ENCODE measurements at regions not wholly inside any gene's neighbourhood (a gene's known extent, or its start where the extent isn't known, plus 50 kb on each side); places are given as distances from the start of the nearest gene placed in this dataset.

- DNase-seq: no peak
Observed at GRCh38 chr19:29093553-29093908, 119.4 kb downstream of the UQCRFS1 start.

GRCh38 chr19:29092712-29093552 is 120.0 kb downstream of the UQCRFS1 start:
- DNase-seq: no peak

DNA sequence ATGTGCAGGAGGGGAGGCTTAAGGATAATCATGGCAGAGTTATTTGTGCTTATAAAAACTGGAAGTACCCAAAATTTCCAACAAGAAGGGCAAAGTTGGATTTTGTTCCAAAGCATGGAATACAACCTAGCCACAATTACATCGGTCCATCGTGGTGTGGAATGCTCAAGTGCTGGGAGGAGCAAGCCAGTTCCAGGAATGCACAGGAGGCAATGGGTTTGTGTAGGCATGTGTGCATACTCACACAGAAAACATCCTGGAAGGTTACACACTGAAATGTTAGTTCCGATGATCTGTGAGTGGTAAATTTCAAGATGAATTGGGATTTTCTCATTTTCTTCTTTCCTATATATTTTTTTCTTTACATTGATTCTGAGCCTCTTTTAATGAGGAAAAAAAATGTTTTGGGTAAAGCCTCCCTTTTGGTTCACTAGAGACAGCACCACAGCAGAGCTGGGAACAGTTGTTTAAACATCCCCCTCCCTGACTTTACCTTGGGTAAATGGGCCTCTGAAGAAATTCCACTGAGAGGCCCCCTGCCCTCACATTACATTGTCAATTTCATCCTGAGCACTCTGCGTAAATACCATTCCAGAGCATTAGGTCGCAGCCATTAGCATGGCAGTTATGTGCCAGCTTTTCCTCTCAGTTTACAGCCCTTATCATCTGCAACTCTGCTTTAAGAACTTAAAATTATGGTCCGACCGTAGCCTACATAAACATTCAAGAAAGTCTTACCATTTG is 122.0 kb downstream of the UQCRFS1 start:
- DNase-seq: no peak

DNA sequence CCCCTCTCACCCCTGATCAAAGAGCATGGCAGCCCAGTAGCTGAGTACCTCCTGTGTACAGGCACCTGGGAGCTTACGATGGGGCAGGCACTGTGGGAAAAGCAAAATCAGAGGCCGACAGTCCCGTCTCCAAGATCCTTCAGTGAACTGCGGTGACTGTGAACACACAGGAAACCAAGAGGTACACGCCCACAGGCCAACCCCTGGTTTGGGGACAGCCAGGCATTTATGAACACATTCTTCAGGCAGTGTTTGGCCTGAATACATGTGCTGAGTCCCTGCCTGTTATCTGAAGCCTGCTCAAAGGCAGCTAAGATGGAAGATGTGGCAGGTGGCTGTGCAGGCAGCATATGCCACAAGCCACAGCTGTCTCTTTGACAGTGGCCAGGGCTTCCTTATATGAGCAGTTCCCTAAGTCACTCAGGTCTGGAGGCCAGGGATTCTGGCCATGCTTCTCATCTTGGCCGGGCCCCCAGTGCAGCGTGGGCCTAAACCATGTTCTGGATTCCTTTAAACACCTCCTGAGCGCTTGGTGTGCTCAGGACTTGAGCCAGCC is 123.6 kb downstream of the UQCRFS1 start:
- no peak for DNase-seq

DNA sequence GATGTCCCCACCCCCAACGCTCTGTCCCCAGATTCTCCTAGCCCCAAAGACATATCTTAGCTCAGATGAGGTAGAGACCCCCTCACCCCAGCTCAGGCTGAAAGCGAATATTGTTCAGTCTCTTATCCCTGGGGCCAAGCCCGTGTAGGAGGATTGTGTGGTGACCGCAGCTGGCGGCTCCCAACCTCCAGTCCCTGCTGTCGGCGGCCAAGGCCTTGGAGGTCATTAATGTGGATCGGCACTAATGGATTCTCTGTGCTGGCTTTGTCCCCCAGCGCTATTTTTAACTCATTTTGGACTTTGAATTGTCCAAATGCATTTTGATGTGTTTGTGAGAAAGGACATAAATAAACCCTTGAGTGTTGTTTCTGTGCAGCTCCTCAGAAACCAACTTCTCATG is 124.2 kb downstream of the UQCRFS1 start:
- no peak for DNase-seq

- no peak for DNase-seq
Observed at GRCh38 chr19:29086646-29087045, 126.3 kb downstream of the UQCRFS1 start.

DNA sequence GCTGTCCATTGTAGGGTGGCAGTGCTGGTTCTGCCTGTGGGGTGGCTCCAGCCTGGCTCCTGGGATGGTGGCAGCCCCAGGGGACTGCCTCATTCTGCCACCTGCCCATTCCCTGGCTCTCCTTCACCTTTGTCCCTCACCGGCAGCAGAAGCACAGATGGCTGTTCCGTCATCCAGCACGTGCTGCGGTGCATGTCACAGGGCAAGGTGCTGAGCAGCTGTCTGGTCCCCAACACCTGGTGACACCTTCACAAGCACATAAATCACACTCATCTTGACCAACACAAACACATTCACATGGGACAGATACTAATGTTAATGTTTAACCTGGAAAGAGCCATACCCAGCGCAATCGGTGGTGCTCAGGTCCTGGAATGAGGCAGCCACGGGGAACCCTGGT is 126.8 kb downstream of the UQCRFS1 start:
- no peak for DNase-seq

GRCh38 chr19:29085630-29086029 is 127.3 kb downstream of the UQCRFS1 start:
- no peak for DNase-seq

- no peak for DNase-seq
Observed at GRCh38 chr19:29085206-29085605, 127.7 kb downstream of the UQCRFS1 start.

- no peak for DNase-seq
Observed at GRCh38 chr19:29084266-29084665, 128.7 kb downstream of the UQCRFS1 start.

DNA sequence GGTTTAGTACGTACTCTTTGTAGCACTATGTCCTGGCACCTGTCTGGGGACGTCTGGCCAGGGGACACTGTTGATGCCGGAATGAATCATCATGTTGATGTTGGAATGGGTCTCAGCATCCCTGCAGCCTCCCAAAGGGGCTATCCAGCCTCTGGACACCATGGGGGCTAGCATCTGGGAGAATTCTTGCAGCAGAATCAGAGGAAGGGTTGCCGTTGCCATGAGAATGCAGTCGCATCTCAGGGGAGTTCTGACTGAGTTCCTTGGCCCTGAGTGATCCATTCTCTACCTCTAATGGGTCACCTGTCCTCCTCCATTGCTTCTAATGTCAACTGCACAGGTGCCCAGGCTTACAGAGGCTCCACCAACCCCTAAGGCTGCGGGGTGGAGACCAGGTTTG is 129.1 kb downstream of the UQCRFS1 start:
- no peak for DNase-seq

- no peak for DNase-seq
Observed at GRCh38 chr19:29079356-29080032, 133.5 kb downstream of the UQCRFS1 start.

DNA sequence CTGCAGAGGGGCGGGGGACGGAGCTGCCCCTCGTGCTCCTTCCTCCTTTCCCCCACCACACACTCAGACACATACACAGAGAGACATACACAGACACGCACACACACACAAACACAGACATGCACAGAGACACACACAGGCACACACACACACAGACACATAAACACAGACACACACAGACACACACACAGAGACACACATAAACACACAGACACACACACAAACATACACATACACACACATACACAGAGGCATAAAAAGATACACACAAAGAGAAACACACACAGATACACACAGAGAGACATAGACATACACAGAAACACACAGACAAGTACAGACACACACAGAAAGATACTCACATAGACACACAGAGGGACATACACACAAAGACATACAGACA is 136.0 kb downstream of the UQCRFS1 start:
- no peak for DNase-seq

- no peak for DNase-seq
Observed at GRCh38 chr19:29076161-29076560, 136.8 kb downstream of the UQCRFS1 start.

GRCh38 chr19:29075149-29075548 is 137.8 kb downstream of the UQCRFS1 start:
- no peak for DNase-seq

GRCh38 chr19:29074579-29074978 is 138.4 kb downstream of the UQCRFS1 start:
- no peak for DNase-seq

- DNase-seq: no peak
Observed at GRCh38 chr19:29067831-29068230, 145.1 kb downstream of the UQCRFS1 start.

DNA sequence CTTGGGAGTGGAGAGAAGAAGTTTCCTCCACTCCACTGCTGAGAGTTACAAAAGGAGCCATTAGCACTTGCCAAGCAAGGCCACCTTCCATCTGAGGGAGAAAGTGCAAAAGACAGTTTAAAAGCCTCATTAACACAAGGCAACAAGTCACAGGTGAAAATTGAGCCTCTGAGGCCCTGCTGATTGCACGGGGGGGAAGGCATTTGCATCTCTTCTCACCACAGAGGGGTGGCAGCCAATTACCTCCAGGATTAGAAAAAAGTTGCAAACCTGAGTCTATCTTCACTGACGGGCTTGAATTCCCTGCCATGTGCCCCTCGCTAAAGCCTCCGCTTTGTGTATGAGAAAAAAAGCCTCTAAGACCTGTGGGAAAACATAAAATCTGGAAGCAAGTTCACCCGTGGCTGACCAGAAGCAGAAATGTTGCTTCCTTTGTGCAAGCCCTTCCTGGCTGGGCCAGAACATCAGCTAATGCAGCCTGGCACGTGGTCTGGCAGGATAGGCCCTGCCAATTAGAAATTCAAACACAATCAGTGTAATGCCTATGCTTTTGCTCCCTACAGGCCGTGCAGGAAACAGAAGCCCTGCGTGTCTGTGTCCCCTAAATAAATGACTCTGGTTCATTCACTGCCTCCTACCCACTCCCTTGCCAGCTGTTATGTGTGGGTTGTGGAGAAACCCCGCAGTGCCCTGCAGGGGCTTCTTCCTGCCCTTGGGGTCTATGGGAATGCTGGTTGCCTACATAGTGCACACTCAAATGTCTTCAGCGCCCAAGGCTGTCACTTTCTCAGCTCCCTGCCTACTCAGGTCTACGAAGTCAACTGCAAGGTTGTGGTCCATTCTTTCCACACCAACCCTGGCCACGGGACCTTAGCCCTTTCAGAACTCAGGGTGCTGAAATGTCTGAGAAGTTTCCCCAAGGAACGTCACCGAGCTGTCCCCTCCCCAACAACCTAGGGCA is 150.2 kb downstream of the UQCRFS1 start:
- no peak for DNase-seq

GRCh38 chr19:29060813-29061364 is 152.1 kb downstream of the UQCRFS1 start:
- no peak for DNase-seq

- DNase-seq: no peak
Observed at GRCh38 chr19:29056535-29056934, 156.4 kb downstream of the UQCRFS1 start.

DNA sequence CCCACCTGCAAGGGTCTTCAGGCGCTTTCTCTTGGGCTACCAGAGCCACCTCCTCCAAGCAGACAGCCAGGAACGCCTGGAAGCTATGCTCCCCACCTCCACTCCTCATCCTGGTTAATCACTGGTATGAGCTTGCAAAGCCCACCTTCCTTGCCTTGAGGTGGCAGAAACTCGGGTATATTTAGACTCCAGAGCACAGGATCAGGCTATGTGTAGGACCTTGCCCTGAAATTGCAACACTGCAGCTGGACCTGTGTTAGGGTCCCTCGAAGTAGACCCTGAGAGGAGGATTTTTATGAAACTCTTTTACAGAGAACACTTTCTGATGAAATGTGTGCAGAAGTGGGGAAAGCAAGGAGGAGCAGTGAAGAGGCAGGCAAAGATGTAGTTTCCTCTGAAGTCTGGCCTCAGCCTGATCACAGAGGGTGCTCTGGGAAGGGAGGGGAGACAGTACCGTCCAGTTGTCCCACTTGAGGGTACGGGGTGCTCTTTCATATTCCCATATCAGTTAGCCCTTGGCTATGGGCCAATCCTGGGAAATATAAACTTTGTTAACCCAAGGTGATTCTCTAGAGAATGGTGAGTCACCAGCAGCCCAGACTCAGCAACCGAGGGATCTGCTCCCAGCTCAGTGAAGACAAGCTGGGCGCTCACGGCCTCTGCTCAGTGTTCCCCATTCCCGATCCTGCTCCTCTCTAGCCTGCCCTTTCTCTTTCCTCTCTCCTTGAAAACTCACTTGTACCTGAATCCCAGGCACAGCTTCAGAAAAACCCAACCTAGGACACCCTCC is 157.9 kb downstream of the UQCRFS1 start:
- DNase-seq: no peak

Data from NCI-H1092 treated with DMSO at 0.1 percent for 48 hours (cell line).